Breast epithelium (tissue), 4 donors: ENCODE measurements at regions not wholly inside any gene's neighbourhood (a gene's known extent, or its start where the extent isn't known, plus 50 kb on each side); places are given as distances from the start of the nearest gene placed in this dataset.

Experiments
- DNase-seq, 2 donors: peaks; one replicate each; pipeline ENCODE4 v3.0.0-alpha.2; 2019; ENCODE audit warnings: low spot score in 2 of 2
- H3K27ac ChIP-seq, 2 donors: fragments of 200-600 bp; sonication (generic) in 1 of 2; one replicate each; pipeline ENCODE4 v1.5.1; 2016 to 2019; ENCODE audit warnings: mild to moderate bottlenecking in 1 of 2
- H3K27me3 ChIP-seq, 2 donors: fragments of 200-600 bp; sonication (generic) in 1 of 2; one replicate each; pipeline versions ENCODE4 v1.5.1 to v1.6.0; 2017 to 2019; ENCODE audit warnings: control low read depth in 1 of 2, mild to moderate bottlenecking in 1 of 2
- H3K36me3 ChIP-seq: fragments of 200-600 bp; one replicate; pipeline ENCODE4 v1.5.1; 2019
- H3K4me1 ChIP-seq, 2 donors: fragments of 200-600 bp; sonication (generic); one replicate each; pipeline ENCODE4 v1.5.1; 2016 to 2019; ENCODE audit warnings: control low read depth in 1 of 2
- H3K4me3 ChIP-seq, 3 donors: fragments of 200-600 bp; sonication (generic); 1 replicate in 2 of 3; 2 replicates in 1 of 3; pipeline ENCODE4 v1.5.1; 2016 to 2019; ENCODE audit warnings: mild to moderate bottlenecking in 3 of 3, moderate library complexity in 2 of 3
- H3K9me3 ChIP-seq, 2 donors: fragments of 200-600 bp; sonication (generic) in 1 of 2; one replicate each; pipeline ENCODE4 v1.5.1; 2016 to 2019; ENCODE audit warnings: control low read depth in 1 of 2
- CTCF ChIP-seq, 3 donors: fragments of 450-650 bp; IDR thresholded peaks; one replicate each; pipeline ENCODE4 v1.5.1; 2016 to 2017; ENCODE audit warnings: antibody characterized with exemption in 3 of 3, mild to moderate bottlenecking in 3 of 3, moderate library complexity in 3 of 3
- POLR2A ChIP-seq: fragments of 450-650 bp; IDR thresholded peaks from one replicate; pipeline ENCODE4 v1.6.1; 2016; ENCODE audit warnings: antibody characterized with exemption, mild to moderate bottlenecking, moderate library complexity
- POLR2AphosphoS5 ChIP-seq, 3 donors: sonication (generic); formaldehyde crosslinking; IDR thresholded peaks; one replicate each; pipeline ENCODE4 v1.6.1; 2017; ENCODE audit warnings: antibody characterized with exemption in 3 of 3
- intact Hi-C: fragments of 100-400 bp; cut with DNase I; formaldehyde crosslinking; loops from one replicate; pipeline ENCODE4 v1.15.1; 2023; ENCODE audit warnings: low total_unique reads

GRCh38 chr7:114264023-114264422 lies 150.6 kb upstream of the FOXP2 start:
- H3K27me3 ChIP-seq, result no peaks in the 10 kb centered on the region
- no peaks in the 10 kb centered on the region for H3K36me3 ChIP-seq
- H3K4me3 ChIP-seq, result no peak overlapping the region
- no peak for DNase-seq
- TF ChIP-seq POLR2AphosphoS5 (IDR thresholded peaks at IDR 0.05), result no peak
- TF ChIP-seq POLR2A, result no peak
- no peak for TF ChIP-seq CTCF (IDR thresholded peaks at IDR 0.05)
- H3K27ac ChIP-seq, result no peak overlapping the region
- intact Hi-C loops, result loop anchor here (5.0 kb wide), 1 partner anchor 63 kb away; no protein-coding TSS in a partner anchor
- H3K9me3 ChIP-seq, result no peaks in the 10 kb centered on the region
- no peaks in the 10 kb centered on the region for H3K4me1 ChIP-seq

- Histone ChIP-seq H3K9me3 (no peaks in the 10 kb centered on the region), H3K4me1 (no peaks in the 10 kb centered on the region), H3K27ac (no peak overlapping the region), H3K4me3 (no peak overlapping the region), H3K27me3 (no peaks in the 10 kb centered on the region), H3K36me3 (no peaks in the 10 kb centered on the region)
- intact Hi-C loops, result loop anchor here (5.0 kb wide), 1 partner anchor 64 kb away; no protein-coding TSS in a partner anchor
- DNase-seq, result no peak
- no peak for TF ChIP-seq CTCF (IDR thresholded peaks at IDR 0.05)
- no peak for TF ChIP-seq POLR2AphosphoS5 (IDR thresholded peaks at IDR 0.05)
- no peak for TF ChIP-seq POLR2A
These were observed 151.4 kb upstream of the FOXP2 start for GRCh38 chr7:114263219-114263618.

- H3K27me3 ChIP-seq, result no peaks in the 10 kb centered on the region
- H3K9me3 ChIP-seq, result no peaks in the 10 kb centered on the region
- no peaks in the 10 kb centered on the region for H3K36me3 ChIP-seq
- no peak overlapping the region for H3K27ac ChIP-seq
- TF ChIP-seq POLR2A, result no peak
- no peak for TF ChIP-seq POLR2AphosphoS5 (IDR thresholded peaks at IDR 0.05)
- no peak for TF ChIP-seq CTCF (IDR thresholded peaks at IDR 0.05)
- DNase-seq, result no peak
- H3K4me1 ChIP-seq, result no peaks in the 10 kb centered on the region
- no peak overlapping the region for H3K4me3 ChIP-seq
- intact Hi-C loops, result no loop called here
These were observed 159.2 kb upstream of the FOXP2 start for GRCh38 chr7:114255404-114255841.

- H3K27ac ChIP-seq, result no peak overlapping the region
- no peaks in the 10 kb centered on the region for H3K4me1 ChIP-seq
- intact Hi-C loops, result no loop called here
- no peak overlapping the region for H3K4me3 ChIP-seq
- H3K27me3 ChIP-seq, result no peaks in the 10 kb centered on the region
- no peak for TF ChIP-seq CTCF (IDR thresholded peaks at IDR 0.05)
- TF ChIP-seq POLR2A, result no peak
- TF ChIP-seq POLR2AphosphoS5 (IDR thresholded peaks at IDR 0.05), result no peak
- H3K36me3 ChIP-seq, result no peaks in the 10 kb centered on the region
- DNase-seq, result no peak
- H3K9me3 ChIP-seq, result no peaks in the 10 kb centered on the region
These were observed 171.0 kb upstream of the FOXP2 start for GRCh38 chr7:114243646-114244045.

- H3K27me3 ChIP-seq, result no peaks in the 10 kb centered on the region
- H3K9me3 ChIP-seq, result no peaks in the 10 kb centered on the region
- no peak for DNase-seq
- H3K4me3 ChIP-seq, result no peak overlapping the region
- no peak for TF ChIP-seq CTCF (IDR thresholded peaks at IDR 0.05)
- no peak for TF ChIP-seq POLR2AphosphoS5 (IDR thresholded peaks at IDR 0.05)
- TF ChIP-seq POLR2A, result no peak
- no peaks in the 10 kb centered on the region for H3K36me3 ChIP-seq
- H3K27ac ChIP-seq, result no peak overlapping the region
- no peaks in the 10 kb centered on the region for H3K4me1 ChIP-seq
- intact Hi-C loops, result no loop called here
These were observed 171.6 kb upstream of the FOXP2 start for GRCh38 chr7:114242992-114243507.
